ENCODE measurements at regions not wholly inside any gene's neighbourhood (a gene's known extent, or its start where the extent isn't known, plus 50 kb on each side); places are given as distances from the start of the nearest gene placed in this dataset.

DNA sequence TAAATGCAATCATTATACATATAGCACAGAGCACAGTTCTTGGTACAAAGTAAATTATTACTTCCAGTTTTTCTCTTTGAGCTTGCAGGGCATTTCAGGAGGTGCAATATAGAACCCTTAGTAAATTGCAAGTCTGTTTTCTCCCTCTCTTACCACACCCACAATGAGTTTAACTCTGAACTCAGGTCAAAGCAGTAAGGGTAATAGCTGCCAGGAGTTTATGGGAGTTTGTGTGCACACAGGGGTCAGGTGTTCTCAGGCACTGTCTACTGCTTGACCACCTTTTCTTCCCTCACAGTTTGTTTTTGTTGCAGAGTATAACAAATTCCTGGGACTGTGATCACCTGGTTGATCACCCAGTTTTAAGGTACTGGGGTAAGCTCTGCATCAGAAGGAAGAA is 478.5 kb upstream of the TENM4 start:
- TF ChIP-seq POLR2A (IDR thresholded peaks at IDR 0.05) (no peak), CTCF (IDR thresholded peaks at IDR 0.05) (no peak)

All from heart left ventricle (tissue), 13 donors.